ENCODE measurements at regions not wholly inside any gene's neighbourhood (a gene's known extent, or its start where the extent isn't known, plus 50 kb on each side); places are given as distances from the start of the nearest gene placed in this dataset.

- TF ChIP-seq CTCF (IDR thresholded peaks at IDR 0.05) (no peak), EZH2phosphoT487 (IDR thresholded peaks at IDR 0.05) (no peak)
Measured at GRCh38 chr19:33879818-33880575, 83.3 kb downstream of the KCTD15 start.
